ENCODE measurements at regions not wholly inside any gene's neighbourhood (a gene's known extent, or its start where the extent isn't known, plus 50 kb on each side); places are given as distances from the start of the nearest gene placed in this dataset.

- TF ChIP-seq CTCF (IDR thresholded peaks at IDR 0.05): no peak
- TF ChIP-seq POLR2A (IDR thresholded peaks at IDR 0.05): no peak
- no peak for TF ChIP-seq POLR2AphosphoS5 (IDR thresholded peaks at IDR 0.05)
Observed at GRCh38 chr2:217182926-217183325, 323.1 kb upstream of the TNP1 start.
